Trophoblast cell (in vitro differentiated cells and primary cell): ENCODE measurements at regions not wholly inside any gene's neighbourhood (a gene's known extent, or its start where the extent isn't known, plus 50 kb on each side); places are given as distances from the start of the nearest gene placed in this dataset.

Experiments
- DNase-seq, 2 donors: peaks; one replicate each; pipeline ENCODE4 v3.0.0-alpha.2; 2016
- H2AFZ ChIP-seq: 2 replicates; pipeline ENCODE4 v1.6.1; 2013; ENCODE audit warnings: low read length, moderate library complexity, mild to moderate bottlenecking; ENCODE audit not compliant: insufficient read depth, poor library complexity
- H2AK5ac ChIP-seq: 2 replicates; pipeline ENCODE4 v1.6.1; 2013; ENCODE audit warnings: mild to moderate bottlenecking, low read length
- H2BK120ac ChIP-seq: 2 replicates; pipeline ENCODE4 v1.6.1; 2013; ENCODE audit warnings: low read length, mild to moderate bottlenecking, moderate library complexity; ENCODE audit not compliant: insufficient read depth, poor library complexity
- H2BK12ac ChIP-seq: 2 replicates; pipeline ENCODE4 v1.6.1; 2013; ENCODE audit warnings: mild to moderate bottlenecking, low read length, moderate library complexity
- H2BK5ac ChIP-seq: 2 replicates; pipeline ENCODE4 v1.6.1; 2013; ENCODE audit warnings: low read length, low read depth, moderate library complexity, mild to moderate bottlenecking; ENCODE audit not compliant: poor library complexity
- H3K14ac ChIP-seq: 2 replicates; pipeline ENCODE4 v1.6.1; 2013; ENCODE audit warnings: mild to moderate bottlenecking, low read length
- H3K18ac ChIP-seq: 2 replicates; pipeline ENCODE4 v1.6.1; 2013; ENCODE audit warnings: mild to moderate bottlenecking, low read length
- H3K23ac ChIP-seq: 2 replicates; pipeline ENCODE4 v1.6.1; 2013; ENCODE audit warnings: low read length
- H3K27ac ChIP-seq: 2 replicates; pipeline ENCODE4 v1.5.1; 2013; ENCODE audit warnings: low read depth, mild to moderate bottlenecking, inconsistent platforms, low read length, moderate library complexity
- H3K27me3 ChIP-seq: 2 replicates; pipeline ENCODE4 v1.6.1; 2013; ENCODE audit warnings: inconsistent platforms, mild to moderate bottlenecking, low read length, moderate library complexity; ENCODE audit not compliant: insufficient read depth
- H3K36me3 ChIP-seq, 2 experiments: 1 replicate in 1 of 2; 2 replicates in 1 of 2; pipeline ENCODE4 v1.6.1; 2013; ENCODE audit warnings: low read length in 2 of 2, mild to moderate bottlenecking in 2 of 2, moderate library complexity in 1 of 2; ENCODE audit not compliant: insufficient read depth in 2 of 2, control insufficient read depth in 1 of 2
- H3K4ac ChIP-seq: 2 replicates; pipeline ENCODE4 v1.6.1; 2013; ENCODE audit warnings: low read depth, mild to moderate bottlenecking, low read length, moderate library complexity
- H3K4me1 ChIP-seq, 2 experiments: 1 replicate in 1 of 2; 2 replicates in 1 of 2; pipeline ENCODE4 v1.6.1; 2013; ENCODE audit warnings: low read length in 2 of 2, mild to moderate bottlenecking in 2 of 2, moderate library complexity in 1 of 2; ENCODE audit not compliant: insufficient read depth in 2 of 2, control insufficient read depth in 1 of 2
- H3K4me2 ChIP-seq: 2 replicates; pipeline ENCODE4 v1.6.1; 2013; ENCODE audit warnings: inconsistent platforms, mild to moderate bottlenecking, low read length, moderate library complexity
- H3K4me3 ChIP-seq: 2 replicates; pipeline ENCODE4 v1.5.1; 2013; ENCODE audit warnings: mild to moderate bottlenecking, low read depth, low read length, inconsistent platforms
- H3K79me1 ChIP-seq: one replicate; pipeline ENCODE4 v1.6.1; 2013; ENCODE audit warnings: low read length
- H3K79me2 ChIP-seq: 2 replicates; pipeline ENCODE4 v1.6.1; 2013; ENCODE audit warnings: low read length, mild to moderate bottlenecking; ENCODE audit not compliant: control insufficient read depth, insufficient read depth, poor library complexity
- H3K9ac ChIP-seq: 2 replicates; pipeline ENCODE4 v1.6.1; 2013; ENCODE audit warnings: mild to moderate bottlenecking, low read length
- H3K9me3 ChIP-seq: 2 replicates; pipeline ENCODE4 v1.6.1; 2013; ENCODE audit warnings: low read depth, mild to moderate bottlenecking, control low read depth, inconsistent platforms, low read length; ENCODE audit not compliant: insufficient read depth
- H4K12ac ChIP-seq: 2 replicates; pipeline ENCODE4 v1.6.1; 2013; ENCODE audit warnings: low read depth, mild to moderate bottlenecking, low read length, moderate library complexity
- H4K8ac ChIP-seq: 2 replicates; pipeline ENCODE4 v1.6.1; 2013; ENCODE audit warnings: low read depth, mild to moderate bottlenecking, low read length, moderate library complexity
- H4K91ac ChIP-seq: one replicate; pipeline ENCODE4 v1.6.1; 2013; ENCODE audit warnings: low read depth, mild to moderate bottlenecking, low read length, moderate library complexity
- WGBS: extraction: QIAGEN DNeasy Blood & Tissue Kit; methylation state at CpG from one replicate; pipeline ENCODE4 v1.1.7; 2013; ENCODE audit warnings: missing lambda C conversion rate; ENCODE audit not compliant: insufficient read length, insufficient coverage; ENCODE audit errors: extremely low coverage; 5-methylcytosine and 5-hydroxymethylcytosine counted together

DNA sequence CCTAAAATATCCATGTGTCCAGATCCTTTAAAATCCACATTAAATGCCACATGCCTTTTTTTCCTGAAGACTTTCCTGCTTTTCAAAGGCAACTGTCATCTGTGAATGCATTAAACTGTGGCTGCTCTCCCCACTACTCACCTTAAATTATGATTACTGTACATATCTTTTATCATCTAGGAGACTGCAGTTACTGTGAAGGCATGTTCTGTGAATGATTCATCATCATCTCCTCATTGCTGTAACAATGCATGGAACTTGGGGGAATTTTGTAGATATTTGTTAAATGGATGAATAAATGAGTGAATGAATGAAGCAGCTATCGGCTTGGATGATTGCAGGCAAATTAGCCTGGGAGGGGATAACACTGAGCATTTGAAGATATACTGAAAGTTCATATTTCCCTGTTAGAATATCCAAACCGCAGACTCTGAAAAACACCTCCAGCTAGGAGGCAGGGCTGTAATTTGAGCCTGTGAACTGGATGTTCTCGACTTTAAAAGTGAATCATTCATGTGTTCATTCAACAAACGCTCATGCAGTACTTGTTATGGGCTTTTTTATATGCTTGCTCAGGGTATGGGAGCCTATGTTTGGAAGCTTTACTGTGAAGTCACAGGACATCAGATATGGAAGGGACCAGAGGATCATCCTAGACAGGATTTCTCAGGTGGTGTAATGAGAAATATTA lies 519.2 kb downstream of the KIF4B start:
- Histone ChIP-seq H3K23ac (no peak overlapping the region), H3K4me2 (no peak overlapping the region), H3K27ac (no peak overlapping the region), H4K12ac (no peak overlapping the region), H3K4me1 (no peaks in the 10 kb centered on the region), H3K27me3 (no peaks in the 10 kb centered on the region), H4K91ac (no peak overlapping the region), H2AK5ac (no peak overlapping the region), H3K79me1 (no peaks in the 10 kb centered on the region), H3K4ac (no peak overlapping the region), H3K9me3 (no peaks in the 10 kb centered on the region), H3K4me3 (no peak overlapping the region), H2BK120ac (no peak overlapping the region), H3K14ac (no peak overlapping the region), H4K8ac (no peak overlapping the region), H2BK5ac (no peak overlapping the region), H3K79me2 (no peaks in the 10 kb centered on the region), H3K36me3 (no peaks in the 10 kb centered on the region), H3K18ac (no peak overlapping the region), H2BK12ac (no peak overlapping the region), H2AFZ (no peak overlapping the region), H3K9ac (no peak overlapping the region)
- no CpG with 5 or more reads among the region's 4 CpGs for WGBS
- peak in 1 of 2 donors; percentile 10 for DNase-seq

DNA sequence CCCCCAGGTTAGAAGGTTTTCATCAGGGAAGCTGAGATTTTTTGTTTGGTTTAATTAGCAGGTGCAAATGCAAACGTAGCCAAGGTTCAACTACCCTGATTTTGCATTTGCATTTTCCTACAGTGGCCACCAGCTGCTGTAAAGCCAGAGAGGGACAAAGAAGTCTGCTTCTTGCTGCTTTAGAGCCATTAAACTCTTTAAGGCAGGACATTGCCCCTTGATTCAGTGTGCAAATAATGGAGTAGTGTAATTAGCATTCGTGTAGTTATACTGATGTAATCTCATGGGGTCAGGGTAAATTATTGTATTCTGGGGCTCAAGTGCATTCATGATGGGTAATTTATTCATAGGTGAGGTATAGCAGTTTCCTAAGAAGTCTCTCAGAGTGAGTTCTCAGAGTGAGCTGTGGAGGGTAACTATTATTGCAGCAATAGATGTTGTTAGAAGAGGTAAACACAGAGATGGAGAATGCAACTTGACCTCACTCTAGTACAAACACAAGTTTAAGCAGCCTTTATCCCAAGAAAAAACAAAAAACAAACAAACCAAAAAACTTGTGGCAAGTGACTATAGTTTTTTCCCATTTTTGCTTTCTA lies 526.5 kb downstream of the KIF4B start:
- H3K79me1 ChIP-seq: no peaks in the 10 kb centered on the region
- H3K36me3 ChIP-seq: no peaks in the 10 kb centered on the region
- no CpG with 5 or more reads among the region's 2 CpGs for WGBS
- no peak overlapping the region for H2AK5ac ChIP-seq
- no peak overlapping the region for H3K4ac ChIP-seq
- H2BK12ac ChIP-seq: no peak overlapping the region
- H3K14ac ChIP-seq: no peak overlapping the region
- DNase-seq: no peak
- no peak overlapping the region for H4K8ac ChIP-seq
- H2BK5ac ChIP-seq: no peak overlapping the region
- no peak overlapping the region for H3K23ac ChIP-seq
- H3K27ac ChIP-seq: no peak overlapping the region
- H3K4me3 ChIP-seq: no peak overlapping the region
- no peak overlapping the region for H2BK120ac ChIP-seq
- no peaks in the 10 kb centered on the region for H3K79me2 ChIP-seq
- no peak overlapping the region for H3K9ac ChIP-seq
- H2AFZ ChIP-seq: no peak overlapping the region
- no peak overlapping the region for H4K12ac ChIP-seq
- no peak overlapping the region for H4K91ac ChIP-seq
- no peak overlapping the region for H3K4me2 ChIP-seq
- no peaks in the 10 kb centered on the region for H3K9me3 ChIP-seq
- no peaks in the 10 kb centered on the region for H3K27me3 ChIP-seq
- no peak overlapping the region for H3K18ac ChIP-seq
- H3K4me1 ChIP-seq: no peaks in the 10 kb centered on the region

DNA sequence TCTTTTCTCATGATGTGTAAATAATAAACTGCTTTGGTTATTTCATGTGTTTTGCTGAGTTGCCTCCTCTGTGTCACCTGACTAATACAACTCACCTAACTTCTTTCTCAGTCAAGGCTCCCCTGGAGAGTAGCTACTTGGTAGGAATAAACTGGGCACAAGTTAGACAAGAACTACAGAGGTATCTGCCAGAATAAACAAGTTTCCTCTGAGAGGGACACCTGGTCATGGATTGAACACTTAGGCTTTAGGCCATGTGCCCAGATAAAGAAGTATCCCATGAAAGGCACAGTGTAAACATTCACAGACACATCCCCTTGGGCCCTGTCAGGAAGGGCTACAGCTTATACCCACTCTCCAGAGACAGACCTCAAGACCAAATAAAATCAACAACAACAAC lies 532.5 kb downstream of the KIF4B start:
- H4K8ac ChIP-seq: no peak overlapping the region
- no peaks in the 10 kb centered on the region for H3K9me3 ChIP-seq
- H3K27me3 ChIP-seq: no peaks in the 10 kb centered on the region

DNA sequence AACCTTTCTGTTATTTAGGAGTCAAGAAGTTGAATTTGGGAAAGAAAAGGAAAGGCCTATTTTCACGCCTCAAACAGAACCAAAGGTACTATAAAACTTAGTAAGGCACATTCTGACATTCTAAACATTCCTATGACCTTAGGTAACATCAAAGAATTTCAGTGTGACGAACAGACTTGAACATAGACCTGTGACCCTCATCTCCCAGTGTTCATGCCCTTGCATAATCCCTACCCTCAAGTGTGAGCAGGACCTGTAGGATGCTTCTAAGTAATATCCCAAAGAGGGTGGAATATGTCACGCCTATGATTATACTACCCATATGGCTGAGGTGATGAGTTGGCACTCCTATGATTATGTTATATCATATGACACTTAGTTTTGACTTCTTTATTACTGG lies 540.9 kb downstream of the KIF4B start:
- Histone ChIP-seq H3K18ac (no peak overlapping the region), H2BK120ac (no peak overlapping the region), H3K79me2 (no peaks in the 10 kb centered on the region), H3K27me3 (no peaks in the 10 kb centered on the region), H3K23ac (no peak overlapping the region), H3K9ac (no peak overlapping the region), H3K14ac (no peak overlapping the region), H2AK5ac (no peak overlapping the region), H2AFZ (no peak overlapping the region), H3K9me3 (no peaks in the 10 kb centered on the region), H3K4me3 (no peak overlapping the region), H2BK5ac (no peak overlapping the region), H3K4ac (no peak overlapping the region), H3K79me1 (no peaks in the 10 kb centered on the region), H3K4me2 (no peak overlapping the region), H4K8ac (no peak overlapping the region), H4K12ac (no peak overlapping the region), H3K36me3 (no peaks in the 10 kb centered on the region), H4K91ac (no peak overlapping the region), H3K27ac (no peak overlapping the region), H2BK12ac (no peak overlapping the region), H3K4me1 (no peaks in the 10 kb centered on the region)
- DNase-seq: peak; percentile 17 to 25
- WGBS: no CpG with 5 or more reads among the region's 3 CpGs

More for the DNA sequence above, 532.5 kb downstream of the KIF4B start:
- H4K12ac ChIP-seq: no peak overlapping the region
- H2AFZ ChIP-seq: no peak overlapping the region
- H2AK5ac ChIP-seq: no peak overlapping the region
- no peak overlapping the region for H2BK120ac ChIP-seq
- DNase-seq: no peak
- no peaks in the 10 kb centered on the region for H3K79me2 ChIP-seq
- no peak overlapping the region for H3K14ac ChIP-seq
- H3K4me1 ChIP-seq: no peaks in the 10 kb centered on the region
- H3K18ac ChIP-seq: no peak overlapping the region
- no peaks in the 10 kb centered on the region for H3K36me3 ChIP-seq
- no peak overlapping the region for H3K23ac ChIP-seq
- H3K4me2 ChIP-seq: no peak overlapping the region
- H4K91ac ChIP-seq: no peak overlapping the region
- no peak overlapping the region for H3K27ac ChIP-seq
- no peak overlapping the region for H3K4ac ChIP-seq
- no peaks in the 10 kb centered on the region for H3K79me1 ChIP-seq
- no peak overlapping the region for H2BK12ac ChIP-seq
- no peak overlapping the region for H2BK5ac ChIP-seq
- no peak overlapping the region for H3K4me3 ChIP-seq
- no peak overlapping the region for H3K9ac ChIP-seq
